A673 (cell line): ENCODE measurements at regions not wholly inside any gene's neighbourhood (a gene's known extent, or its start where the extent isn't known, plus 50 kb on each side); places are given as distances from the start of the nearest gene placed in this dataset.

Experiments used
- BruUV-seq: library from RNA; stranded (reverse); fragments of 400-500 nt; replicated peaks from 2 replicates; lab custom pipeline; 2021; lab: Mats Ljungman, UMichigan
- CTCF ChIA-PET: fragments of 300-600 bp; sonication (Branson Sonifier 250); formaldehyde crosslinking; loops from one replicate; lab custom pipeline; 2022; ENCODE audit warnings: antibody characterized with exemption; lab: Charles Lee
- POLR2A ChIA-PET: fragments of 300-600 bp; sonication (Branson Sonifier 250); formaldehyde crosslinking; loops from one replicate; lab custom pipeline; 2022; ENCODE audit warnings: antibody characterized with exemption; ENCODE audit not compliant: low non-redundant PET; lab: Charles Lee
- DNase-seq: peaks from one replicate; pipeline ENCODE4 v3.0.0-alpha.2; 2015; ENCODE audit warnings: low spot score
- H3K27ac ChIP-seq: fragments of 200-600 bp; sonication (generic); 2 replicates; pipeline ENCODE4 v1.5.1; 2016; ENCODE audit warnings: mixed run types, low read depth, mild to moderate bottlenecking, mixed read lengths, antibody characterized with exemption, low read length; ENCODE audit not compliant: poor library complexity, severe bottlenecking
- H3K27me3 ChIP-seq: fragments of 200-600 bp; sonication (generic); replicated peaks from 2 replicates; pipeline ENCODE4 v1.6.1; 2017; ENCODE audit warnings: mixed run types, low read depth, mild to moderate bottlenecking, mixed read lengths, antibody characterized with exemption, low read length; ENCODE audit not compliant: insufficient read depth, poor library complexity
- H3K36me3 ChIP-seq: fragments of 200-600 bp; sonication (generic); 2 replicates; pipeline ENCODE4 v1.6.1; 2016; ENCODE audit warnings: mixed run types, mild to moderate bottlenecking, mixed read lengths, antibody characterized with exemption, low read length; ENCODE audit not compliant: insufficient read depth, poor library complexity, severe bottlenecking
- H3K4me1 ChIP-seq: fragments of 200-600 bp; sonication (generic); 2 replicates; pipeline ENCODE4 v1.6.1; 2017; ENCODE audit warnings: mixed run types, mild to moderate bottlenecking, mixed read lengths, antibody characterized with exemption, low read length; ENCODE audit not compliant: insufficient read depth, poor library complexity, severe bottlenecking
- H3K4me3 ChIP-seq: fragments of 200-600 bp; sonication (generic); 2 replicates; pipeline ENCODE4 v1.5.1; 2016; ENCODE audit warnings: low read depth, mixed run types, mild to moderate bottlenecking, mixed read lengths, low read length; ENCODE audit not compliant: poor library complexity, severe bottlenecking
- H3K9me3 ChIP-seq: fragments of 200-600 bp; sonication (generic); 2 replicates; pipeline ENCODE4 v1.6.1; 2016; ENCODE audit warnings: mixed run types, low read depth, mild to moderate bottlenecking, mixed read lengths, antibody characterized with exemption, low read length; ENCODE audit not compliant: poor library complexity, severe bottlenecking
- EZH2 ChIP-seq: fragments of 200-600 bp; sonication (generic); IDR thresholded peaks from 2 replicates; pipeline ENCODE4 v1.6.1; 2017; ENCODE audit warnings: borderline replicate concordance, low read depth, mild to moderate bottlenecking, mixed read lengths, antibody characterized with exemption, low read length; ENCODE audit not compliant: poor library complexity, severe bottlenecking
- intact Hi-C: fragments of 100-400 bp; cut with micrococcal nuclease; formaldehyde crosslinking; loops from one replicate; pipeline ENCODE4 v1.10.0; 2022; ENCODE audit not compliant: unreplicated experiment
- TF ChIP-seq, protein P1 (sequence below): fragments of 300-800, 200-600 bp; sonication (generic); conservative IDR thresholded peaks from 2 replicates; pipeline ENCODE4 v1.5.1; 2017; ENCODE audit warnings: low read depth, mild to moderate bottlenecking, antibody characterized with exemption, low read length, moderate library complexity, mixed read lengths

- CTCF ChIA-PET, result no interaction called here
- intact Hi-C loops, result no loop called here
Measured at GRCh38 chr15:91521548-91521947, 332.0 kb upstream of the SLCO3A1 start.

DNA sequence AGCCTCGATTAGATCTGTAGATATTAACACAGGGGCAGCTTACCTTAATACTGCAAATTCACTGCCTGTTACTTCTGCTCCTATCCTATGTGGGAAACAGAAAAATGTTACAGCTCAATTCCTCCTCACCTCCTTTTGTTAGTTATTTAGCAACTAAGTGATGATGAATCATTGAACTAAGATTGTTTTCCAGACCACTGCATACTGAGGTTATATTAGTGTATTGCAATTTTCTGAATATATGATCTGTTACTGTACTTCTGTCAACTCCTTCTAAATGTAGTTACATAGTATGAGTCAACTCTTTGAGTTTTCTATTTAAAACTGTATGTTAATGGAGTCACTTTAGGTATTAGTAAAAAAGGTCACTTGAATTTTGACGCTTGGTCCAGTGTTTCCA lies 331.5 kb upstream of the SLCO3A1 start:
- POLR2A ChIA-PET, result no interaction called here
- Histone ChIP-seq H3K36me3 (no peaks in the 10 kb centered on the region), H3K27me3 (no peaks in the 10 kb centered on the region), H3K4me1 (peaks cover 7% of the 10 kb centered on the region), H3K9me3 (no peaks in the 10 kb centered on the region), H3K27ac (no peak overlapping the region), H3K4me3 (no peak overlapping the region)
- BruUV-seq, result no TSS peak
- DNase-seq, result no peak
- CTCF ChIA-PET, result no interaction called here
- TF ChIP-seq EZH2, result no peak
- TF ChIP-seq, protein P1, sequence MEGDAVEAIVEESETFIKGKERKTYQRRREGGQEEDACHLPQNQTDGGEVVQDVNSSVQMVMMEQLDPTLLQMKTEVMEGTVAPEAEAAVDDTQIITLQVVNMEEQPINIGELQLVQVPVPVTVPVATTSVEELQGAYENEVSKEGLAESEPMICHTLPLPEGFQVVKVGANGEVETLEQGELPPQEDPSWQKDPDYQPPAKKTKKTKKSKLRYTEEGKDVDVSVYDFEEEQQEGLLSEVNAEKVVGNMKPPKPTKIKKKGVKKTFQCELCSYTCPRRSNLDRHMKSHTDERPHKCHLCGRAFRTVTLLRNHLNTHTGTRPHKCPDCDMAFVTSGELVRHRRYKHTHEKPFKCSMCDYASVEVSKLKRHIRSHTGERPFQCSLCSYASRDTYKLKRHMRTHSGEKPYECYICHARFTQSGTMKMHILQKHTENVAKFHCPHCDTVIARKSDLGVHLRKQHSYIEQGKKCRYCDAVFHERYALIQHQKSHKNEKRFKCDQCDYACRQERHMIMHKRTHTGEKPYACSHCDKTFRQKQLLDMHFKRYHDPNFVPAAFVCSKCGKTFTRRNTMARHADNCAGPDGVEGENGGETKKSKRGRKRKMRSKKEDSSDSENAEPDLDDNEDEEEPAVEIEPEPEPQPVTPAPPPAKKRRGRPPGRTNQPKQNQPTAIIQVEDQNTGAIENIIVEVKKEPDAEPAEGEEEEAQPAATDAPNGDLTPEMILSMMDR, result no peak
- intact Hi-C loops, result loop anchor here (1.0 kb wide), 1 partner anchor 219 kb away; no protein-coding TSS in a partner anchor

More at GRCh38 chr15:91521548-91521947, 332.0 kb upstream of the SLCO3A1 start:
- no peak for DNase-seq
- Histone ChIP-seq H3K27ac (no peak overlapping the region), H3K9me3 (no peaks in the 10 kb centered on the region), H3K4me3 (no peak overlapping the region), H3K4me1 (peaks cover 7% of the 10 kb centered on the region), H3K27me3 (no peaks in the 10 kb centered on the region), H3K36me3 (no peaks in the 10 kb centered on the region)
- POLR2A ChIA-PET, result no interaction called here
- TF ChIP-seq, protein P1, result no peak
- no peak for TF ChIP-seq EZH2
- no TSS peak for BruUV-seq

DNA sequence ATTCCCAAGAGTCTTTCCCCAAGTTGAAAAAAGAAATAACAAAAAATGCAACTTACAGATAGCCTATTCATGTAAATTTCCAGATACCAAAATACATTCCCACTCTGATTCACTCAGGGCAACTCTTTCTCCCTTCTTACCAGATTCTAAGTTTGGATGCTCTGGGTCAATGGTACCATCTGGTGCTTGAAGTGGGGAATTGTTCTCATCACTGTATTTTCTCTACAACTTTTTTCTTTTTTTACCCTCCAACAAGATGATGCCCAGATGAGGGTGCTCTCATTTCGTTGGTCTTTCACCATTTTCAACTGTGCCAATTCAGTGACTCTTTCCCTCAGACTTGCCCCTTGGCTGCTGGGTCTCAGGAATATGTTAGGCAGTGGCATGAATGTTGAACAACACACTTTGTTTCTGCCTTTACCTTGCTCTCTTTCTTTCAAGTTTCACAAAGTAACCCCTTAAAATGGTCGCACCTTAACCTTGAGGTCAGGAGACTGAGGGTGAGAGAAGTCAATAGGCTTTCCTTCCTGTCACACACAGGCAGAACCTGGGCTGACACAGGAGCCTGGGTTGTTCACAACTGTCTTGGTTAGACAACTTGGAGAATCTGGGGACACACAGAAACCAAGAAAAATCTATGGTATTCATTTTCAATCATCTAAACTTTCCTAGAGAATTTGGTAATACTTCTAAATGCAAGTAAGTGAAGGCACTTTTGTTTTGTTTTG lies 330.7 kb upstream of the SLCO3A1 start:
- POLR2A ChIA-PET, result no interaction called here
- CTCF ChIA-PET, result no interaction called here
- no TSS peak for BruUV-seq
- TF ChIP-seq EZH2, result no peak
- TF ChIP-seq, protein P1, result peak; percentile 40
- Histone ChIP-seq H3K4me3 (no peak overlapping the region), H3K27ac (no peak overlapping the region), H3K9me3 (no peaks in the 10 kb centered on the region), H3K4me1 (peaks cover 7% of the 10 kb centered on the region), H3K27me3 (no peaks in the 10 kb centered on the region), H3K36me3 (no peaks in the 10 kb centered on the region)
- DNase-seq, result peak; percentile 51
- intact Hi-C loops, result loop anchor here (1.0 kb wide), 1 partner anchor 219 kb away; no protein-coding TSS in a partner anchor
